ENCODE measurements at regions not wholly inside any gene's neighbourhood (a gene's known extent, or its start where the extent isn't known, plus 50 kb on each side); places are given as distances from the start of the nearest gene placed in this dataset.

- FAIRE-seq = peak; percentile 99
These were observed 364.8 kb downstream of the SNAPC1 start for GRCh38 chr14:62126879-62127478.

GRCh38 chr14:62130441-62130840 is 368.2 kb downstream of the SNAPC1 start:
- FAIRE-seq (no peak), DNase-seq (ENCODE audit: insufficient read length, low spot score) (no peak)

More at GRCh38 chr14:62126879-62127478, 364.8 kb downstream of the SNAPC1 start:
- peak; percentile 86 for DNase-seq (ENCODE audit: insufficient read length, low spot score)

- DNase-seq (ENCODE audit: insufficient read length, low spot score) (no peak), FAIRE-seq (no peak)
These were observed 371.7 kb downstream of the SNAPC1 start for GRCh38 chr14:62133776-62134550.

GRCh38 chr14:62138593-62138992 is 376.4 kb downstream of the SNAPC1 start:
- no peak for FAIRE-seq
- no peak for DNase-seq (ENCODE audit: insufficient read length, low spot score)

- FAIRE-seq (peak; percentile 96), DNase-seq (ENCODE audit: insufficient read length, low spot score) (no peak)
These were observed 378.9 kb downstream of the SNAPC1 start for GRCh38 chr14:62141139-62141538.

GRCh38 chr14:62143245-62143644 is 381.0 kb downstream of the SNAPC1 start:
- FAIRE-seq (peak; percentile 98), DNase-seq (ENCODE audit: insufficient read length, low spot score) (no peak)

- FAIRE-seq = no peak
These were observed 382.6 kb downstream of the SNAPC1 start for GRCh38 chr14:62144863-62145262.

GRCh38 chr14:62146030-62146429 is 383.8 kb downstream of the SNAPC1 start:
- FAIRE-seq = no peak
- no peak for DNase-seq (ENCODE audit: insufficient read length, low spot score)

More at GRCh38 chr14:62144863-62145262, 382.6 kb downstream of the SNAPC1 start:
- no peak for DNase-seq (ENCODE audit: insufficient read length, low spot score)

- FAIRE-seq = no peak
- DNase-seq (ENCODE audit: insufficient read length, low spot score) = no peak
These were observed 393.8 kb downstream of the SNAPC1 start for GRCh38 chr14:62156052-62156451.

- no peak for DNase-seq (ENCODE audit: insufficient read length, low spot score)
- no peak for FAIRE-seq
These were observed 396.6 kb downstream of the SNAPC1 start for GRCh38 chr14:62158779-62159178.

GRCh38 chr14:62159314-62159713 is 397.1 kb downstream of the SNAPC1 start:
- no peak for DNase-seq (ENCODE audit: insufficient read length, low spot score)

GRCh38 chr14:62162998-62163589 is 400.9 kb downstream of the SNAPC1 start:
- DNase-seq (ENCODE audit: insufficient read length, low spot score) (peak; percentile 90), FAIRE-seq (peak; percentile 99)

More at GRCh38 chr14:62159314-62159713, 397.1 kb downstream of the SNAPC1 start:
- FAIRE-seq = no peak

- DNase-seq (ENCODE audit: insufficient read length, low spot score) (no peak), FAIRE-seq (no peak)
These were observed 406.4 kb downstream of the SNAPC1 start for GRCh38 chr14:62168564-62169155.

GRCh38 chr14:62179367-62180018 is 417.3 kb downstream of the SNAPC1 start:
- peak; percentile 94 for DNase-seq (ENCODE audit: insufficient read length, low spot score)
- FAIRE-seq = peak; percentile 100

GRCh38 chr14:62181591-62181990 is 419.4 kb downstream of the SNAPC1 start:
- no peak for DNase-seq (ENCODE audit: insufficient read length, low spot score)
- peak; percentile 83 for FAIRE-seq

- DNase-seq (ENCODE audit: insufficient read length, low spot score) (no peak), FAIRE-seq (peak; percentile 99)
These were observed 422.9 kb downstream of the SNAPC1 start for GRCh38 chr14:62185078-62185477.

- FAIRE-seq (no peak), DNase-seq (ENCODE audit: insufficient read length, low spot score) (no peak)
These were observed 425.0 kb downstream of the SNAPC1 start for GRCh38 chr14:62187265-62187664.

- DNase-seq (ENCODE audit: insufficient read length, low spot score) (no peak), FAIRE-seq (peak; percentile 76)
These were observed 427.5 kb downstream of the SNAPC1 start for GRCh38 chr14:62189698-62190097.

- DNase-seq (ENCODE audit: insufficient read length, low spot score) = no peak
- no peak for FAIRE-seq
These were observed 444.2 kb downstream of the SNAPC1 start for GRCh38 chr14:62206456-62206855.

GRCh38 chr14:62209287-62209899 is 447.2 kb downstream of the SNAPC1 start:
- FAIRE-seq (peak; percentile 98), DNase-seq (ENCODE audit: insufficient read length, low spot score) (peak; percentile 66)
